Neural cell (in vitro differentiated cells): ENCODE measurements at regions not wholly inside any gene's neighbourhood (a gene's known extent, or its start where the extent isn't known, plus 50 kb on each side); places are given as distances from the start of the nearest gene placed in this dataset.

Experiments
- H2AFZ ChIP-seq: fragments of 200-600, 300-800 bp; sonication (generic), shearing (Covaris generic); 2 replicates; pipeline ENCODE4 v1.6.0; 2014; ENCODE audit warnings: low read depth, mild to moderate bottlenecking, antibody characterized with exemption, low read length, moderate library complexity
- H3F3A ChIP-seq: fragments of 200-600 bp; shearing (Covaris generic); 2 replicates; pipeline ENCODE4 v1.6.1; 2016; ENCODE audit warnings: mild to moderate bottlenecking, moderate library complexity, mixed read lengths, antibody characterized with exemption, low read length; ENCODE audit not compliant: insufficient read depth, poor library complexity, severe bottlenecking
- H3K27ac ChIP-seq: fragments of 200-600, 300-800 bp; sonication (generic), shearing (Covaris generic); 2 replicates; pipeline ENCODE4 v1.5.1; 2014; ENCODE audit warnings: mild to moderate bottlenecking, low read length, moderate library complexity
- H3K27me3 ChIP-seq: fragments of 300-800, 200-600 bp; sonication (generic), shearing (Covaris generic); 2 replicates; pipeline ENCODE4 v1.6.0; 2014; ENCODE audit warnings: mild to moderate bottlenecking, low read depth, low read length, moderate library complexity; ENCODE audit not compliant: insufficient read depth
- H3K36me3 ChIP-seq: fragments of 300-800, 200-600 bp; sonication (generic), shearing (Covaris generic); 2 replicates; pipeline ENCODE4 v1.5.1; 2014; ENCODE audit warnings: mild to moderate bottlenecking, antibody characterized with exemption, low read length, moderate library complexity; ENCODE audit not compliant: insufficient read depth
- H3K4me2 ChIP-seq: fragments of 300-800, 200-600 bp; sonication (generic), shearing (Covaris generic); 2 replicates; pipeline ENCODE4 v1.6.0; 2014; ENCODE audit warnings: mild to moderate bottlenecking, low read length
- H3K4me3 ChIP-seq: fragments of 300-800, 200-600 bp; sonication (generic), shearing (Covaris generic); 2 replicates; pipeline ENCODE4 v1.5.1; 2014; ENCODE audit warnings: mild to moderate bottlenecking, low read length, moderate library complexity
- H3K79me2 ChIP-seq: fragments of 200-600 bp; shearing (Covaris generic); replicated peaks from 2 replicates; pipeline ENCODE4 v1.6.0; 2014; ENCODE audit warnings: mild to moderate bottlenecking, low read length, moderate library complexity; ENCODE audit not compliant: insufficient read depth
- H3K9ac ChIP-seq: fragments of 300-800, 200-600 bp; sonication (generic), shearing (Covaris generic); 2 replicates; pipeline ENCODE4 v1.6.1; 2016; ENCODE audit warnings: mild to moderate bottlenecking, low read length, mixed read lengths
- H3K9me2 ChIP-seq: fragments of 200-600 bp; shearing (Covaris generic); 2 replicates; pipeline ENCODE4 v1.6.1; 2016; ENCODE audit warnings: mild to moderate bottlenecking, low read length, mixed read lengths; ENCODE audit not compliant: insufficient read depth
- H3K9me3 ChIP-seq: fragments of 200-600, 300-800 bp; sonication (generic), shearing (Covaris generic); 2 replicates; pipeline ENCODE4 v1.6.1; 2016; ENCODE audit warnings: mild to moderate bottlenecking, mixed run types, low read length, moderate library complexity, mixed read lengths
- H4K20me1 ChIP-seq: fragments of 200-600 bp; shearing (Covaris generic); 2 replicates; pipeline ENCODE4 v1.6.1; 2016; ENCODE audit warnings: mild to moderate bottlenecking, mixed run types; ENCODE audit not compliant: insufficient read depth
- CTCF ChIP-seq: fragments of 450-650 bp; IDR thresholded peaks from 2 replicates; pipeline ENCODE4 v1.5.1; 2014; ENCODE audit warnings: antibody characterized with exemption, mild to moderate bottlenecking, moderate library complexity; ENCODE audit not compliant: poor library complexity, severe bottlenecking
- EP300 ChIP-seq: fragments of 450-650 bp; conservative IDR thresholded peaks from 2 replicates; pipeline ENCODE4 v1.6.1; 2014; ENCODE audit warnings: antibody characterized with exemption, mild to moderate bottlenecking, moderate library complexity; ENCODE audit not compliant: poor library complexity, severe bottlenecking
- EZH2 ChIP-seq: fragments of 200-600, 300-800 bp; shearing (Covaris generic), sonication (generic); IDR thresholded peaks from 2 replicates; pipeline ENCODE4 v1.6.1; 2014; ENCODE audit warnings: antibody characterized with exemption, low read length, borderline replicate concordance, mild to moderate bottlenecking; ENCODE audit not compliant: insufficient read depth, poor library complexity, severe bottlenecking
- MXI1 ChIP-seq: fragments of 450-650 bp; conservative IDR thresholded peaks from 2 replicates; pipeline ENCODE4 v1.6.1; 2014; ENCODE audit warnings: antibody characterized with exemption, mild to moderate bottlenecking; ENCODE audit not compliant: poor library complexity, severe bottlenecking
- POLR2AphosphoS5 ChIP-seq: IDR thresholded peaks from 2 replicates; pipeline ENCODE4 v1.6.1; 2012
- RAD21 ChIP-seq: fragments of 450-650 bp; conservative IDR thresholded peaks from 2 replicates; pipeline ENCODE4 v1.6.1; 2014; ENCODE audit warnings: antibody characterized with exemption, mild to moderate bottlenecking, moderate library complexity
- REST ChIP-seq: IDR thresholded peaks from 2 replicates; pipeline ENCODE4 v1.6.1; 2012; ENCODE audit warnings: borderline replicate concordance
- SMC3 ChIP-seq: fragments of 450-650 bp; conservative IDR thresholded peaks from 2 replicates; pipeline ENCODE4 v1.6.1; 2014; ENCODE audit warnings: antibody characterized with exemption, mild to moderate bottlenecking, moderate library complexity; ENCODE audit not compliant: poor library complexity
- TAF1 ChIP-seq: IDR thresholded peaks from 2 replicates; pipeline ENCODE4 v1.6.1; 2012; ENCODE audit warnings: low read depth

- Histone ChIP-seq H3K79me2 (no peaks in the 10 kb centered on the region), H3K4me3 (no peak overlapping the region), H3K36me3 (no peaks in the 10 kb centered on the region), H3K9me3 (no peaks in the 10 kb centered on the region), H3K4me2 (no peak overlapping the region), H4K20me1 (no peaks in the 10 kb centered on the region), H3K9ac (no peak overlapping the region), H3K27me3 (no peaks in the 10 kb centered on the region), H3K9me2 (no peaks in the 10 kb centered on the region), H3K27ac (no peak overlapping the region), H2AFZ (no peak overlapping the region), H3F3A (no peaks in the 10 kb centered on the region)
- TF ChIP-seq REST (no peak), MXI1 (no peak), CTCF (no peak), POLR2AphosphoS5 (no peak), TAF1 (no peak), SMC3 (no peak), EZH2 (no peak), RAD21 (no peak), EP300 (no peak)
Observed at GRCh38 chr22:48088926-48089536, 1326.6 kb downstream of the TBC1D22A start.

- H3K79me2 ChIP-seq = no peaks in the 10 kb centered on the region
- H3K36me3 ChIP-seq = no peaks in the 10 kb centered on the region
- H3K4me3 ChIP-seq = no peak overlapping the region
- no peak overlapping the region for H3K27ac ChIP-seq
- no peak overlapping the region for H3K4me2 ChIP-seq
- no peaks in the 10 kb centered on the region for H3F3A ChIP-seq
- TF ChIP-seq EZH2 (no peak), CTCF (no peak)
- no peak overlapping the region for H2AFZ ChIP-seq
- no peaks in the 10 kb centered on the region for H4K20me1 ChIP-seq
- no peaks in the 10 kb centered on the region for H3K9me3 ChIP-seq
- H3K9ac ChIP-seq = no peak overlapping the region
- H3K27me3 ChIP-seq = no peaks in the 10 kb centered on the region
- H3K9me2 ChIP-seq = no peaks in the 10 kb centered on the region
Observed at GRCh38 chr22:48088251-48088650, 1325.8 kb downstream of the TBC1D22A start.
